ENCODE measurements at regions not wholly inside any gene's neighbourhood (a gene's known extent, or its start where the extent isn't known, plus 50 kb on each side); places are given as distances from the start of the nearest gene placed in this dataset.

- peak; percentile 53 for DNase-seq
These were observed 53.6 kb upstream of the DYNC1I1 start for GRCh38 chr7:95718577-95719410.

- DNase-seq = no peak
These were observed 55.8 kb upstream of the DYNC1I1 start for GRCh38 chr7:95716357-95717122.

- no peak for DNase-seq
These were observed 57.1 kb upstream of the DYNC1I1 start for GRCh38 chr7:95715274-95715673.

- no peak for DNase-seq
These were observed 61.6 kb upstream of the DYNC1I1 start for GRCh38 chr7:95710711-95711110.

- DNase-seq = peak; percentile 55
These were observed 71.4 kb upstream of the DYNC1I1 start for GRCh38 chr7:95700917-95701316.

- DNase-seq = peak; percentile 26
These were observed 78.0 kb upstream of the DYNC1I1 start for GRCh38 chr7:95694334-95694733.

GRCh38 chr7:95693551-95694333, 78.6 kb upstream of the DYNC1I1 start:
- no peak for DNase-seq

- DNase-seq = no peak
These were observed 80.9 kb upstream of the DYNC1I1 start for GRCh38 chr7:95691464-95691863.

- DNase-seq = peak; percentile 82
These were observed 81.9 kb upstream of the DYNC1I1 start for GRCh38 chr7:95690367-95690947.

- DNase-seq = peak; percentile 96
These were observed 83.3 kb upstream of the DYNC1I1 start for GRCh38 chr7:95688931-95689495.

GRCh38 chr7:95687759-95688343, 84.5 kb upstream of the DYNC1I1 start:
- DNase-seq = peak; percentile 61

- DNase-seq = peak; percentile 88
These were observed 86.2 kb upstream of the DYNC1I1 start for GRCh38 chr7:95686109-95686508.

- DNase-seq = no peak
These were observed 87.8 kb upstream of the DYNC1I1 start for GRCh38 chr7:95684505-95684904.

GRCh38 chr7:95684037-95684436, 87.7 kb upstream of the PDK4 start:
- peak; percentile 35 for DNase-seq

- DNase-seq = no peak
These were observed 86.6 kb upstream of the PDK4 start for GRCh38 chr7:95682913-95683312.

- DNase-seq = no peak
These were observed 80.4 kb upstream of the PDK4 start for GRCh38 chr7:95676691-95677090.

GRCh38 chr7:95675632-95676031, 79.3 kb upstream of the PDK4 start:
- no peak for DNase-seq

- no peak for DNase-seq
These were observed 78.7 kb upstream of the PDK4 start for GRCh38 chr7:95675016-95675415.

GRCh38 chr7:95674101-95674500, 77.8 kb upstream of the PDK4 start:
- DNase-seq = no peak

- no peak for DNase-seq
These were observed 76.1 kb upstream of the PDK4 start for GRCh38 chr7:95672434-95672833.

GRCh38 chr7:95669513-95669912, 73.2 kb upstream of the PDK4 start:
- no peak for DNase-seq

GRCh38 chr7:95668504-95669018, 72.2 kb upstream of the PDK4 start:
- no peak for DNase-seq
